ENCODE measurements at regions not wholly inside any gene's neighbourhood (a gene's known extent, or its start where the extent isn't known, plus 50 kb on each side); places are given as distances from the start of the nearest gene placed in this dataset.

- no peaks in the 10 kb centered on the region for H3K27me3 ChIP-seq (ENCODE audit: control insufficient read depth in 1 of 2, insufficient read depth in 2 of 2, low read length in 2 of 2)
- H3K9me3 Mint-ChIP-seq, result peaks cover 4% of the 10 kb centered on the region
- ChIA-PET POLR2A (no interaction called here), CTCF (no interaction called here)
- H3K36me3 ChIP-seq (ENCODE audit: insufficient read depth, low read length), result no peaks in the 10 kb centered on the region
- H3K9me3 ChIP-seq (ENCODE audit: control insufficient read depth in 1 of 2, insufficient read depth in 1 of 2, low read length in 2 of 2), result no peaks in the 10 kb centered on the region
- no peak for TF ChIP-seq CTCF (IDR thresholded peaks at IDR 0.05)
- H3K27ac Mint-ChIP-seq, result no peak overlapping the region
- DNase-seq (no peak), ATAC-seq (ENCODE audit: poor library complexity) (no peak)
- no peaks in the 10 kb centered on the region for H3K4me1 ChIP-seq (ENCODE audit: insufficient read depth, low read length)
- no peaks in the 10 kb centered on the region for H3K4me1 Mint-ChIP-seq (ENCODE audit: low read depth)
- intact Hi-C loops (cut with DNase I, micrococcal nuclease), result no loop called here
- no peak overlapping the region for H3K4me3 Mint-ChIP-seq
- H3K4me3 ChIP-seq (ENCODE audit: low read length), result no peak overlapping the region
- H3K27ac ChIP-seq (ENCODE audit: low read depth in 1 of 2, low read length in 2 of 2), result no peak overlapping the region
- H3K27me3 Mint-ChIP-seq, result no peaks in the 10 kb centered on the region
- H3K36me3 Mint-ChIP-seq (ENCODE audit: low read depth), result no peaks in the 10 kb centered on the region
Observed at GRCh38 chr2:220279372-220279771, 651.9 kb downstream of the SLC4A3 start.

- Mint-ChIP-seq H3K27ac (no peak overlapping the region), H3K4me1 (ENCODE audit: low read depth) (no peaks in the 10 kb centered on the region), H3K9me3 (peaks cover 4% of the 10 kb centered on the region), H3K36me3 (ENCODE audit: low read depth) (no peaks in the 10 kb centered on the region), H3K27me3 (no peaks in the 10 kb centered on the region), H3K4me3 (no peak overlapping the region)
- no peaks in the 10 kb centered on the region for H3K9me3 ChIP-seq (ENCODE audit: control insufficient read depth in 1 of 2, insufficient read depth in 1 of 2, low read length in 2 of 2)
- TF ChIP-seq CTCF (IDR thresholded peaks at IDR 0.05), result no peak
- ChIA-PET POLR2A (no interaction called here), CTCF (no interaction called here)
- no peak for ATAC-seq (ENCODE audit: poor library complexity)
- no peak overlapping the region for H3K4me3 ChIP-seq (ENCODE audit: low read length)
- H3K27ac ChIP-seq (ENCODE audit: low read depth in 1 of 2, low read length in 2 of 2), result no peak overlapping the region
- intact Hi-C loops (cut with DNase I, micrococcal nuclease), result no loop called here
- no peak for DNase-seq
- H3K36me3 ChIP-seq (ENCODE audit: insufficient read depth, low read length), result no peaks in the 10 kb centered on the region
- no peaks in the 10 kb centered on the region for H3K27me3 ChIP-seq (ENCODE audit: control insufficient read depth in 1 of 2, insufficient read depth in 2 of 2, low read length in 2 of 2)
- H3K4me1 ChIP-seq (ENCODE audit: insufficient read depth, low read length), result no peaks in the 10 kb centered on the region
Observed at GRCh38 chr2:220279840-220280239, 652.4 kb downstream of the SLC4A3 start.

GRCh38 chr2:220280736-220281135 is 653.3 kb downstream of the SLC4A3 start:
- TF ChIP-seq CTCF (IDR thresholded peaks at IDR 0.05), result no peak
- no peak overlapping the region for H3K4me3 ChIP-seq (ENCODE audit: low read length)
- ChIA-PET POLR2A (no interaction called here), CTCF (no interaction called here)
- H3K27me3 ChIP-seq (ENCODE audit: control insufficient read depth in 1 of 2, insufficient read depth in 2 of 2, low read length in 2 of 2), result no peaks in the 10 kb centered on the region
- Mint-ChIP-seq H3K36me3 (ENCODE audit: low read depth) (no peaks in the 10 kb centered on the region), H3K4me3 (no peak overlapping the region), H3K9me3 (peaks cover 4% of the 10 kb centered on the region), H3K27ac (no peak overlapping the region), H3K27me3 (no peaks in the 10 kb centered on the region), H3K4me1 (ENCODE audit: low read depth) (no peaks in the 10 kb centered on the region)
- H3K4me1 ChIP-seq (ENCODE audit: insufficient read depth, low read length), result no peaks in the 10 kb centered on the region
- intact Hi-C loops (cut with DNase I, micrococcal nuclease), result no loop called here
- H3K27ac ChIP-seq (ENCODE audit: low read depth in 1 of 2, low read length in 2 of 2), result no peak overlapping the region
- H3K9me3 ChIP-seq (ENCODE audit: control insufficient read depth in 1 of 2, insufficient read depth in 1 of 2, low read length in 2 of 2), result no peaks in the 10 kb centered on the region
- ATAC-seq (ENCODE audit: poor library complexity) (no peak), DNase-seq (no peak)
- H3K36me3 ChIP-seq (ENCODE audit: insufficient read depth, low read length), result no peaks in the 10 kb centered on the region
